ENCODE measurements at regions not wholly inside any gene's neighbourhood (a gene's known extent, or its start where the extent isn't known, plus 50 kb on each side); places are given as distances from the start of the nearest gene placed in this dataset.

GRCh38 chr3:137172728-137173127 lies 214.9 kb downstream of the IL20RB start:
- no peaks in the 10 kb centered on the region for H3K9me2 ChIP-seq (ENCODE audit: low read depth, low read length)
- no peaks in the 10 kb centered on the region for H3K27me3 ChIP-seq (ENCODE audit: insufficient read depth, low read length)
- no peak overlapping the region for H3K4me3 ChIP-seq (ENCODE audit: low read depth, low read length, poor library complexity, severe bottlenecking)
- no peaks in the 10 kb centered on the region for H3K36me3 ChIP-seq (ENCODE audit: insufficient read depth, low read length)
- no peaks in the 10 kb centered on the region for H3F3A ChIP-seq (ENCODE audit: insufficient read depth, low read length)
- no peaks in the 10 kb centered on the region for H3K9me3 ChIP-seq (ENCODE audit: low read length)
- no peak overlapping the region for H3K27ac ChIP-seq (ENCODE audit: low read depth, low read length, poor library complexity, severe bottlenecking)
- TF ChIP-seq EZH2 (IDR thresholded peaks at IDR 0.05; ENCODE audit: borderline replicate concordance, low read length): no peak
- TF ChIP-seq, protein P1, sequence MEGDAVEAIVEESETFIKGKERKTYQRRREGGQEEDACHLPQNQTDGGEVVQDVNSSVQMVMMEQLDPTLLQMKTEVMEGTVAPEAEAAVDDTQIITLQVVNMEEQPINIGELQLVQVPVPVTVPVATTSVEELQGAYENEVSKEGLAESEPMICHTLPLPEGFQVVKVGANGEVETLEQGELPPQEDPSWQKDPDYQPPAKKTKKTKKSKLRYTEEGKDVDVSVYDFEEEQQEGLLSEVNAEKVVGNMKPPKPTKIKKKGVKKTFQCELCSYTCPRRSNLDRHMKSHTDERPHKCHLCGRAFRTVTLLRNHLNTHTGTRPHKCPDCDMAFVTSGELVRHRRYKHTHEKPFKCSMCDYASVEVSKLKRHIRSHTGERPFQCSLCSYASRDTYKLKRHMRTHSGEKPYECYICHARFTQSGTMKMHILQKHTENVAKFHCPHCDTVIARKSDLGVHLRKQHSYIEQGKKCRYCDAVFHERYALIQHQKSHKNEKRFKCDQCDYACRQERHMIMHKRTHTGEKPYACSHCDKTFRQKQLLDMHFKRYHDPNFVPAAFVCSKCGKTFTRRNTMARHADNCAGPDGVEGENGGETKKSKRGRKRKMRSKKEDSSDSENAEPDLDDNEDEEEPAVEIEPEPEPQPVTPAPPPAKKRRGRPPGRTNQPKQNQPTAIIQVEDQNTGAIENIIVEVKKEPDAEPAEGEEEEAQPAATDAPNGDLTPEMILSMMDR (IDR thresholded peaks at IDR 0.05; ENCODE audit: low read length): no peak
- H2AFZ ChIP-seq (ENCODE audit: low read length): no peak overlapping the region
- H3K79me2 ChIP-seq (ENCODE audit: insufficient read depth, low read length): no peaks in the 10 kb centered on the region
- no peak overlapping the region for H3K4me2 ChIP-seq (ENCODE audit: low read length)
- no peak overlapping the region for H3K9ac ChIP-seq (ENCODE audit: low read length)
- no peaks in the 10 kb centered on the region for H4K20me1 ChIP-seq (ENCODE audit: insufficient read depth, low read length)
- no peaks in the 10 kb centered on the region for H3K4me1 ChIP-seq (ENCODE audit: insufficient read depth, low read length, severe bottlenecking)

- Histone ChIP-seq H3K27ac (ENCODE audit: low read depth, low read length, poor library complexity, severe bottlenecking) (no peak overlapping the region), H3K9ac (ENCODE audit: low read length) (no peak overlapping the region), H4K20me1 (ENCODE audit: insufficient read depth, low read length) (no peaks in the 10 kb centered on the region), H3F3A (ENCODE audit: insufficient read depth, low read length) (no peaks in the 10 kb centered on the region), H2AFZ (ENCODE audit: low read length) (no peak overlapping the region), H3K9me2 (ENCODE audit: low read depth, low read length) (no peaks in the 10 kb centered on the region), H3K36me3 (ENCODE audit: insufficient read depth, low read length) (no peaks in the 10 kb centered on the region), H3K4me2 (ENCODE audit: low read length) (no peak overlapping the region), H3K4me3 (ENCODE audit: low read depth, low read length, poor library complexity, severe bottlenecking) (no peak overlapping the region), H3K9me3 (ENCODE audit: low read length) (no peaks in the 10 kb centered on the region), H3K27me3 (ENCODE audit: insufficient read depth, low read length) (no peaks in the 10 kb centered on the region), H3K4me1 (ENCODE audit: insufficient read depth, low read length, severe bottlenecking) (no peaks in the 10 kb centered on the region), H3K79me2 (ENCODE audit: insufficient read depth, low read length) (no peaks in the 10 kb centered on the region)
- TF ChIP-seq EZH2 (IDR thresholded peaks at IDR 0.05; ENCODE audit: borderline replicate concordance, low read length): no peak
- TF ChIP-seq, protein P1 (IDR thresholded peaks at IDR 0.05; ENCODE audit: low read length): no peak
Observed at GRCh38 chr3:137174514-137174913, 216.7 kb downstream of the IL20RB start.

DNA sequence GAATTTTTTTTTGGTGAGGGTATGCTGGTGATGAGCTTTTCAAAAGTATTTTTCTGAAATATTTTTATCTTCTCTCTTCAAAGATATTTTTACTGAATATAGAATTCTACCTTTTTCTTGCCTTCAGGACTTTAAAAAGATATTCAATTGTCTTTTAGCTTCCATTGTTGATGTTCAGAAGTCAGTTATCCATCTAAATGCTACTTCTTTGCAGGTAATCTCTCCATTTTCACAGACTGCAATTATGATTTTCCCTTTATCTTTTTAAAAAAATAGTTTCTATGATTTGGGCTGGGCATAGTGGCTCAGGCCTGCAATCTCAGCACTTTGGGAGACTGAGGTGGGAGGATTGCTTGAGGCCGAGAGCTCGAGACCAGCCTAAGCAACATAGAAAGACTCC lies 222.4 kb downstream of the IL20RB start:
- no peaks in the 10 kb centered on the region for H4K20me1 ChIP-seq (ENCODE audit: insufficient read depth, low read length)
- no peak overlapping the region for H2AFZ ChIP-seq (ENCODE audit: low read length)
- H3K27me3 ChIP-seq (ENCODE audit: insufficient read depth, low read length): no peaks in the 10 kb centered on the region
- peaks cover 3% of the 10 kb centered on the region; the same call in 1 of the 2 replicates for H3K9me2 ChIP-seq (ENCODE audit: low read depth, low read length)
- no peaks in the 10 kb centered on the region for H3K4me1 ChIP-seq (ENCODE audit: insufficient read depth, low read length, severe bottlenecking)
- H3K4me2 ChIP-seq (ENCODE audit: low read length): no peak overlapping the region
- H3K79me2 ChIP-seq (ENCODE audit: insufficient read depth, low read length): no peaks in the 10 kb centered on the region
- H3F3A ChIP-seq (ENCODE audit: insufficient read depth, low read length): no peaks in the 10 kb centered on the region
- TF ChIP-seq, protein P1 (IDR thresholded peaks at IDR 0.05; ENCODE audit: low read length): no peak
- no peak for TF ChIP-seq EZH2 (IDR thresholded peaks at IDR 0.05; ENCODE audit: borderline replicate concordance, low read length)
- H3K27ac ChIP-seq (ENCODE audit: low read depth, low read length, poor library complexity, severe bottlenecking): no peak overlapping the region
- no peaks in the 10 kb centered on the region for H3K9me3 ChIP-seq (ENCODE audit: low read length)
- no peak overlapping the region for H3K9ac ChIP-seq (ENCODE audit: low read length)
- no peak overlapping the region for H3K4me3 ChIP-seq (ENCODE audit: low read depth, low read length, poor library complexity, severe bottlenecking)
- no peaks in the 10 kb centered on the region for H3K36me3 ChIP-seq (ENCODE audit: insufficient read depth, low read length)

All from OCI-LY1 (cell line).